ENCODE measurements at regions not wholly inside any gene's neighbourhood (a gene's known extent, or its start where the extent isn't known, plus 50 kb on each side); places are given as distances from the start of the nearest gene placed in this dataset.

DNA sequence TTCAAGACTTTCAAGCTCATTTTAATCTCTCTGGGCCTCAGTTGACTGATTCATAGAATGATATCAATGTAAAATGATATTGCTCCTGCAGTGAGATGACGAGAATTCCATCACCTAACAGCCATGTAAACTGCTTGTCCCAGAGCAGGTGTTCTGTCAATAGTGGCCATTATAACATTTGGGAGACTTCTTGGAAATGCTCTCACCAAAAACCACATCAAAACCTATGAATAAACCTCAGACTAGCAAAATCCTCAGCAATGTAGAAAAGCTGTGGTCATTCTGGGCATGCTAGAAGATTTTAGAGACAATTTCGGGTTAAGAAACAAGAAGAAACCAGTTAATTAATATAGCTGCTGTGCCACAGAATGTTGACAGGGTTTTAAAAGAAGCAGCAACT, 225.4 kb downstream of the FRK start:
- TF ChIP-seq, protein P1, sequence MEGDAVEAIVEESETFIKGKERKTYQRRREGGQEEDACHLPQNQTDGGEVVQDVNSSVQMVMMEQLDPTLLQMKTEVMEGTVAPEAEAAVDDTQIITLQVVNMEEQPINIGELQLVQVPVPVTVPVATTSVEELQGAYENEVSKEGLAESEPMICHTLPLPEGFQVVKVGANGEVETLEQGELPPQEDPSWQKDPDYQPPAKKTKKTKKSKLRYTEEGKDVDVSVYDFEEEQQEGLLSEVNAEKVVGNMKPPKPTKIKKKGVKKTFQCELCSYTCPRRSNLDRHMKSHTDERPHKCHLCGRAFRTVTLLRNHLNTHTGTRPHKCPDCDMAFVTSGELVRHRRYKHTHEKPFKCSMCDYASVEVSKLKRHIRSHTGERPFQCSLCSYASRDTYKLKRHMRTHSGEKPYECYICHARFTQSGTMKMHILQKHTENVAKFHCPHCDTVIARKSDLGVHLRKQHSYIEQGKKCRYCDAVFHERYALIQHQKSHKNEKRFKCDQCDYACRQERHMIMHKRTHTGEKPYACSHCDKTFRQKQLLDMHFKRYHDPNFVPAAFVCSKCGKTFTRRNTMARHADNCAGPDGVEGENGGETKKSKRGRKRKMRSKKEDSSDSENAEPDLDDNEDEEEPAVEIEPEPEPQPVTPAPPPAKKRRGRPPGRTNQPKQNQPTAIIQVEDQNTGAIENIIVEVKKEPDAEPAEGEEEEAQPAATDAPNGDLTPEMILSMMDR (IDR thresholded peaks at IDR 0.05; ENCODE audit: insufficient read depth, low read depth, low read length): no peak
- TF ChIP-seq EZH2 (IDR thresholded peaks at IDR 0.05; ENCODE audit: insufficient read depth, low read length): no peak

All from astrocyte (in vitro differentiated cells and primary cell).